ENCODE measurements at regions not wholly inside any gene's neighbourhood (a gene's known extent, or its start where the extent isn't known, plus 50 kb on each side); places are given as distances from the start of the nearest gene placed in this dataset.
"Not testable (repeated sequence)": the region's sequence is repeated elsewhere in the genome, so short reads cannot be mapped to it uniquely, and the experiment has no call there.

GRCh38 chr4:97003715-97004114 is 1139.6 kb downstream of the STPG2 start:
- DNase-seq: no peak

GRCh38 chr4:97013309-97013708 is 1130.0 kb downstream of the STPG2 start:
- DNase-seq: no peak

- DNase-seq: no peak
Measured at GRCh38 chr4:97013711-97014110, 1129.6 kb downstream of the STPG2 start.

- no peak for DNase-seq
Measured at GRCh38 chr4:97015301-97015700, 1128.0 kb downstream of the STPG2 start.

GRCh38 chr4:97016186-97016907 is 1126.9 kb downstream of the STPG2 start:
- no peak for DNase-seq

- no peak for DNase-seq
Measured at GRCh38 chr4:97027728-97028410, 1115.4 kb downstream of the STPG2 start.

- no peak for DNase-seq
Measured at GRCh38 chr4:97028785-97029184, 1114.5 kb downstream of the STPG2 start.

- DNase-seq: not testable (repeated sequence)
Measured at GRCh38 chr4:97037411-97038145, 1105.7 kb downstream of the STPG2 start.

- no peak for DNase-seq
Measured at GRCh38 chr4:97038146-97038516, 1105.1 kb downstream of the STPG2 start.

GRCh38 chr4:97072666-97073065 is 1070.6 kb downstream of the STPG2 start:
- no peak for DNase-seq

GRCh38 chr4:97073194-97073593 is 1070.1 kb downstream of the STPG2 start:
- DNase-seq: no peak

- DNase-seq: no peak
Measured at GRCh38 chr4:97074531-97074930, 1068.7 kb downstream of the STPG2 start.

GRCh38 chr4:97081951-97082350 is 1061.3 kb downstream of the STPG2 start:
- DNase-seq: no peak

- not testable (repeated sequence) for DNase-seq
Measured at GRCh38 chr4:97097036-97097435, 1046.2 kb downstream of the STPG2 start.

- DNase-seq: not testable (repeated sequence)
Measured at GRCh38 chr4:97101171-97101570, 1042.1 kb downstream of the STPG2 start.

GRCh38 chr4:97103252-97103651 is 1040.0 kb downstream of the STPG2 start:
- DNase-seq: no peak

- no peak for DNase-seq
Measured at GRCh38 chr4:97104006-97104405, 1039.3 kb downstream of the STPG2 start.

GRCh38 chr4:97104666-97105065 is 1038.6 kb downstream of the STPG2 start:
- no peak for DNase-seq

GRCh38 chr4:97105347-97106099 is 1037.8 kb downstream of the STPG2 start:
- no peak for DNase-seq

GRCh38 chr4:97106161-97106560 is 1037.1 kb downstream of the STPG2 start:
- DNase-seq: no peak

GRCh38 chr4:97110506-97110905 is 1032.8 kb downstream of the STPG2 start:
- no peak for DNase-seq

- DNase-seq: no peak
Measured at GRCh38 chr4:97116511-97116910, 1026.8 kb downstream of the STPG2 start.

GRCh38 chr4:97121493-97121892 is 1021.8 kb downstream of the STPG2 start:
- no peak for DNase-seq
